ENCODE measurements at regions not wholly inside any gene's neighbourhood (a gene's known extent, or its start where the extent isn't known, plus 50 kb on each side); places are given as distances from the start of the nearest gene placed in this dataset.

DNA sequence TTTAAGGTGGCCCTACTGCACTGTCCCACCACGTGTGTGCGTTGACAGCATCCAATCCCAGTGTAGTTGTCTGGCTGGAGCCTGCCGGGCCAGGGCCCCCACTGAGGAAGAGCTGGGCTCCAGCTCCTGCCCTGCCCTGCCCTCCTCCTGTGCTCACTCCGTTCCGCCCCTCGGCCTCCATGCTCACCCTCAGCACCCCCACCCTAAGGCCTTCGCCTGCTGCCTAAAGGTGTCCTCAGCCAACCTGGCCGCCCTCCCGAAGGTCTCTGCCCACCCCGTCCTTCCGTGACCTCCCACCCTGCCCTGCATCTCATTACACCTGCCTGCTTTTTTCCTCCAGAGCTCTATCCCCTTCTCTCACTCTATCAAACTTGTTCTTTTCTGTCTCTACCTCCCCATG is 118.0 kb downstream of the TPRA1 start:
- Histone ChIP-seq H3K27ac (no peak overlapping the region), H3K4me1 (replicated peaks; ENCODE audit: insufficient read depth) (no peaks in the 10 kb centered on the region), H4K20me1 (ENCODE audit: insufficient read depth) (no peaks in the 10 kb centered on the region), H3K4me3 (no peak overlapping the region), H3K79me2 (ENCODE audit: low read depth) (no peaks in the 10 kb centered on the region), H3K4me2 (no peak overlapping the region), H2AFZ (no peak overlapping the region), H3K9me3 (ENCODE audit: insufficient read depth, low read depth) (no peaks in the 10 kb centered on the region), H3K9me2 (ENCODE audit: insufficient read depth) (no peaks in the 10 kb centered on the region), H3F3A (ENCODE audit: insufficient read depth, low read depth) (no peaks in the 10 kb centered on the region), H3K36me3 (ENCODE audit: low read depth) (no peaks in the 10 kb centered on the region), H3K27me3 (ENCODE audit: insufficient read depth, low read depth) (peaks cover 38% of the 10 kb centered on the region)
- BruUV-seq (replicated peaks) = no TSS peak
- no peak for TF ChIP-seq EZH2 (IDR thresholded peaks at IDR 0.05; ENCODE audit: low read depth)
- TF ChIP-seq, protein P1, sequence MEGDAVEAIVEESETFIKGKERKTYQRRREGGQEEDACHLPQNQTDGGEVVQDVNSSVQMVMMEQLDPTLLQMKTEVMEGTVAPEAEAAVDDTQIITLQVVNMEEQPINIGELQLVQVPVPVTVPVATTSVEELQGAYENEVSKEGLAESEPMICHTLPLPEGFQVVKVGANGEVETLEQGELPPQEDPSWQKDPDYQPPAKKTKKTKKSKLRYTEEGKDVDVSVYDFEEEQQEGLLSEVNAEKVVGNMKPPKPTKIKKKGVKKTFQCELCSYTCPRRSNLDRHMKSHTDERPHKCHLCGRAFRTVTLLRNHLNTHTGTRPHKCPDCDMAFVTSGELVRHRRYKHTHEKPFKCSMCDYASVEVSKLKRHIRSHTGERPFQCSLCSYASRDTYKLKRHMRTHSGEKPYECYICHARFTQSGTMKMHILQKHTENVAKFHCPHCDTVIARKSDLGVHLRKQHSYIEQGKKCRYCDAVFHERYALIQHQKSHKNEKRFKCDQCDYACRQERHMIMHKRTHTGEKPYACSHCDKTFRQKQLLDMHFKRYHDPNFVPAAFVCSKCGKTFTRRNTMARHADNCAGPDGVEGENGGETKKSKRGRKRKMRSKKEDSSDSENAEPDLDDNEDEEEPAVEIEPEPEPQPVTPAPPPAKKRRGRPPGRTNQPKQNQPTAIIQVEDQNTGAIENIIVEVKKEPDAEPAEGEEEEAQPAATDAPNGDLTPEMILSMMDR (conservative IDR thresholded peaks at IDR 0.05) = no peak
- intact Hi-C loops (cut with micrococcal nuclease; ENCODE audit: unreplicated experiment) = loop anchor here (5.0 kb wide), 2 partner anchors 490 to 950 kb away; partner anchors contain the start of genes CHST13 and PLXNA1
- POLR2A ChIA-PET (ENCODE audit: unreplicated experiment) = interaction anchor here (0.5 kb wide), 1 partner anchor 149 kb away, joined by 4 read pairs; no protein-coding TSS in a partner anchor
- DNase-seq = no peak
- CTCF ChIA-PET = interaction anchor here (0.7 kb wide), 1 partner anchor 941 kb away, joined by 3 read pairs; no protein-coding TSS in a partner anchor

DNA sequence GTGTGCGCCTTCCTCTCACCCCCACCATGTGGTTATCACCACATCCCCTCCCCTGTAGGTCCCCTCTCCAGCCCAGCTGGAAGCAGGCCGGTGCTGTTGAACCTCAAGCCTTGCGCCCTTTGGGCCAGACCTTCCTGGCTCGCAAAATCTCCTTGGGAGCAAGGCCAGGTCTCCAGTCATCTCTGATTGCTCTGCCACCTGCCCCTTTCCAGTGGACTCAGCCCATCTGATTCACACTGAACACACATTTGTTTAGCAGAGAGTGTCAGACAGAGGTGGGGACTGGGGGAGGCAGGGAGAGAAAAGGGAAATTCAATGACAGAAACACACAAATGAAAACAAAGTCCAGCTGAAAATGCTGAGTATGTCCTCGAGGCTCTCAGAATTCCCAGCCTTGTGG is 119.4 kb downstream of the TPRA1 start:
- POLR2A ChIA-PET (ENCODE audit: unreplicated experiment) = interaction anchor here (0.6 kb wide), 1 partner anchor 73 kb away, joined by 13 read pairs; no protein-coding TSS in a partner anchor
- Histone ChIP-seq H3F3A (ENCODE audit: insufficient read depth, low read depth) (no peaks in the 10 kb centered on the region), H3K9me3 (ENCODE audit: insufficient read depth, low read depth) (no peaks in the 10 kb centered on the region), H3K9me2 (ENCODE audit: insufficient read depth) (no peaks in the 10 kb centered on the region), H4K20me1 (ENCODE audit: insufficient read depth) (no peaks in the 10 kb centered on the region), H3K4me3 (no peak overlapping the region), H3K27me3 (ENCODE audit: insufficient read depth, low read depth) (peaks cover 27% of the 10 kb centered on the region), H3K36me3 (ENCODE audit: low read depth) (no peaks in the 10 kb centered on the region), H3K79me2 (ENCODE audit: low read depth) (no peaks in the 10 kb centered on the region), H3K27ac (no peak overlapping the region), H2AFZ (no peak overlapping the region), H3K4me2 (no peak overlapping the region), H3K4me1 (replicated peaks; ENCODE audit: insufficient read depth) (no peaks in the 10 kb centered on the region)
- DNase-seq = no peak
- intact Hi-C loops (cut with micrococcal nuclease; ENCODE audit: unreplicated experiment) = loop anchor here (5.0 kb wide), 2 partner anchors 489 to 949 kb away; partner anchors contain the start of genes CHST13 and PLXNA1
- CTCF ChIA-PET = no interaction called here
- BruUV-seq (replicated peaks) = no TSS peak
- no peak for TF ChIP-seq EZH2 (IDR thresholded peaks at IDR 0.05; ENCODE audit: low read depth)
- TF ChIP-seq, protein P1 (conservative IDR thresholded peaks at IDR 0.05) = no peak

DNA sequence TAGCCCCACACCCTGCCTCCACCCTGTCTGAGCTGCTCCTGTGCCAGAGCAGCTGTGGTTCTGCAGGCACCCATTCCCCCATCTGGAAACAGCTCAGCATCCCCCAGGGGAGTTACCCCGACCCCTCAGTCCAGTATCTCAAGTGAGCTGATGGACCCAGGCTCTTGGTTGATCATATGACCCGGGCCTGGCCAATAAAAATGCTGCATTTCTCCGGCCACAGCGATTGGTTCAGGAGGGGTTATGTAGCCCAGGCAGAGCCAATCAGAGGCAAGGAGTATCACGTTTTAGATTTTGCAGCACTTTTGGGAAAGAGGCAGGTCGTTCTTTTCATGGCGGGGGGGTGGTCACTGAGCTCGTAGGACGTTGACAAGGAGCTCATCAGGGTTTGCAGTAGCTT is 120.8 kb downstream of the TPRA1 start:
- POLR2A ChIA-PET (ENCODE audit: unreplicated experiment) = no interaction called here
- Histone ChIP-seq H3K9me2 (ENCODE audit: insufficient read depth) (no peaks in the 10 kb centered on the region), H3F3A (ENCODE audit: insufficient read depth, low read depth) (no peaks in the 10 kb centered on the region), H3K79me2 (ENCODE audit: low read depth) (no peaks in the 10 kb centered on the region), H3K9me3 (ENCODE audit: insufficient read depth, low read depth) (no peaks in the 10 kb centered on the region), H3K4me2 (no peak overlapping the region), H4K20me1 (ENCODE audit: insufficient read depth) (no peaks in the 10 kb centered on the region), H3K4me3 (no peak overlapping the region), H3K27me3 (ENCODE audit: insufficient read depth, low read depth) (peaks cover 23% of the 10 kb centered on the region), H3K27ac (no peak overlapping the region), H3K4me1 (replicated peaks; ENCODE audit: insufficient read depth) (no peaks in the 10 kb centered on the region), H3K36me3 (ENCODE audit: low read depth) (no peaks in the 10 kb centered on the region), H2AFZ (no peak overlapping the region)
- no peak for DNase-seq
- BruUV-seq (replicated peaks) = no TSS peak
- TF ChIP-seq EZH2 (IDR thresholded peaks at IDR 0.05; ENCODE audit: low read depth) = no peak
- TF ChIP-seq, protein P1 (conservative IDR thresholded peaks at IDR 0.05) = no peak
- CTCF ChIA-PET = no interaction called here
- intact Hi-C loops (cut with micrococcal nuclease; ENCODE audit: unreplicated experiment) = loop anchor here (5.0 kb wide), 2 partner anchors 487 to 947 kb away; partner anchors contain the start of genes CHST13 and PLXNA1
